ENCODE measurements at regions not wholly inside any gene's neighbourhood (a gene's known extent, or its start where the extent isn't known, plus 50 kb on each side); places are given as distances from the start of the nearest gene placed in this dataset.

DNA sequence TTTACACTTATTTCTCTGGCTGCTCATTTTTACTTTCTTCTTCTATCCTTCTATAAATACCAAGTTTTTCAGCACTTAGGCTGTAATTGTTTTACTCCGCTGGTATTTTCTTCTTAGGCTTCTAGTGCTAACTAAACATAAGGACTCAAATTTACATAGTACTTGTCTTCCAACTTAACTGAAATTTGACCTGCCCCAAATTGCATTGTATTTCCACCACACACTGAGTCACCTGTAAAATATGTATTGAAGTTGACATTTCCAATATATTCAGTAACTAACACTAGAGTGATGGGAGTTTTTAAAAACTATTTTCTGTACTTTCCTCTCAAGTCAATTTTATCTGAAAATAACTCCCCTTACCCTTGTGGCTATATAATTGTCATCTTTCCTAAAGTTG is 1794.1 kb upstream of the RAG2 start:
- POLR2A ChIA-PET, result no interaction called here

More for the DNA sequence above, 1794.1 kb upstream of the RAG2 start:
- Histone ChIP-seq H3K79me2 (ENCODE audit: control insufficient read depth, insufficient read depth, low read length) (no peaks in the 10 kb centered on the region), H4K20me1 (ENCODE audit: control insufficient read depth, insufficient read depth) (no peaks in the 10 kb centered on the region), H3K9me3 (replicated peaks; ENCODE audit: control insufficient read depth, insufficient read depth, low read length) (no peaks in the 10 kb centered on the region), H3K9ac (ENCODE audit: control insufficient read depth, insufficient read depth, low read length) (no peak overlapping the region), H3K4me3 (no peak overlapping the region), H2AFZ (ENCODE audit: control insufficient read depth, low read depth, low read length) (no peak overlapping the region), H3K27ac (ENCODE audit: control insufficient read depth, insufficient read depth) (no peak overlapping the region), H3K36me3 (ENCODE audit: control insufficient read depth in 2 of 2, insufficient read depth in 2 of 2, low read length in 1 of 2) (no peaks in the 10 kb centered on the region), H3K4me2 (ENCODE audit: control insufficient read depth, insufficient read depth) (no peak overlapping the region), H3K4me1 (ENCODE audit: control insufficient read depth, insufficient read depth, low read length) (no peaks in the 10 kb centered on the region), H3K27me3 (replicated peaks in 1 of 2; ENCODE audit: control insufficient read depth in 2 of 2, insufficient read depth in 2 of 2, low read length in 1 of 2) (no peaks in the 10 kb centered on the region)
- DNase-seq (ENCODE audit: low read depth, low spot score) (no peak), FAIRE-seq (no peak), ATAC-seq (no peak)
- in situ Hi-C loops (cut with MboI) (no loop called here), intact Hi-C loops (cut with micrococcal nuclease; ENCODE audit: unreplicated experiment) (no loop called here)
- ChIA-PET SMC1A (ENCODE audit: uncharacterized antibody, unreplicated experiment) (no interaction called here), CTCF (no interaction called here), RAD21 (ENCODE audit: unreplicated experiment) (no interaction called here)
- 27% methylated on average over 1 of the region's 1 CpG for WGBS (ENCODE audit: insufficient coverage, insufficient replicate concordance, low lambda C conversion rate, missing lambda C conversion rate)
- BruUV-seq (replicated peaks), result no TSS peak
- TF ChIP-seq, protein P1, sequence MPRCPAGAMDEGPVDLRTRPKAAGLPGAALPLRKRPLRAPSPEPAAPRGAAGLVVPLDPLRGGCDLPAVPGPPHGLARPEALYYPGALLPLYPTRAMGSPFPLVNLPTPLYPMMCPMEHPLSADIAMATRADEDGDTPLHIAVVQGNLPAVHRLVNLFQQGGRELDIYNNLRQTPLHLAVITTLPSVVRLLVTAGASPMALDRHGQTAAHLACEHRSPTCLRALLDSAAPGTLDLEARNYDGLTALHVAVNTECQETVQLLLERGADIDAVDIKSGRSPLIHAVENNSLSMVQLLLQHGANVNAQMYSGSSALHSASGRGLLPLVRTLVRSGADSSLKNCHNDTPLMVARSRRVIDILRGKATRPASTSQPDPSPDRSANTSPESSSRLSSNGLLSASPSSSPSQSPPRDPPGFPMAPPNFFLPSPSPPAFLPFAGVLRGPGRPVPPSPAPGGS (IDR thresholded peaks at IDR 0.05; ENCODE audit: borderline replicate concordance, insufficient read depth, low read depth, low read length, poor library complexity, severe bottlenecking), result no peak
- no peak for TF ChIP-seq KDM1A (IDR thresholded peaks at IDR 0.05; ENCODE audit: borderline replicate concordance)
- no peak for TF ChIP-seq PAX5 (IDR thresholded peaks at IDR 0.05; ENCODE audit: borderline replicate concordance, low read depth, low read length)
- TF ChIP-seq, protein P2, sequence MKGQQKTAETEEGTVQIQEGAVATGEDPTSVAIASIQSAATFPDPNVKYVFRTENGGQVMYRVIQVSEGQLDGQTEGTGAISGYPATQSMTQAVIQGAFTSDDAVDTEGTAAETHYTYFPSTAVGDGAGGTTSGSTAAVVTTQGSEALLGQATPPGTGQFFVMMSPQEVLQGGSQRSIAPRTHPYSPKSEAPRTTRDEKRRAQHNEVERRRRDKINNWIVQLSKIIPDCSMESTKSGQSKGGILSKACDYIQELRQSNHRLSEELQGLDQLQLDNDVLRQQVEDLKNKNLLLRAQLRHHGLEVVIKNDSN (IDR thresholded peaks at IDR 0.05; ENCODE audit: borderline replicate concordance, extremely low read length, insufficient read depth, low read depth, low read length), result no peak
- no peak for TF ChIP-seq RFX5 (IDR thresholded peaks at IDR 0.05; ENCODE audit: low read depth, low read length)
- TF ChIP-seq, protein P3, sequence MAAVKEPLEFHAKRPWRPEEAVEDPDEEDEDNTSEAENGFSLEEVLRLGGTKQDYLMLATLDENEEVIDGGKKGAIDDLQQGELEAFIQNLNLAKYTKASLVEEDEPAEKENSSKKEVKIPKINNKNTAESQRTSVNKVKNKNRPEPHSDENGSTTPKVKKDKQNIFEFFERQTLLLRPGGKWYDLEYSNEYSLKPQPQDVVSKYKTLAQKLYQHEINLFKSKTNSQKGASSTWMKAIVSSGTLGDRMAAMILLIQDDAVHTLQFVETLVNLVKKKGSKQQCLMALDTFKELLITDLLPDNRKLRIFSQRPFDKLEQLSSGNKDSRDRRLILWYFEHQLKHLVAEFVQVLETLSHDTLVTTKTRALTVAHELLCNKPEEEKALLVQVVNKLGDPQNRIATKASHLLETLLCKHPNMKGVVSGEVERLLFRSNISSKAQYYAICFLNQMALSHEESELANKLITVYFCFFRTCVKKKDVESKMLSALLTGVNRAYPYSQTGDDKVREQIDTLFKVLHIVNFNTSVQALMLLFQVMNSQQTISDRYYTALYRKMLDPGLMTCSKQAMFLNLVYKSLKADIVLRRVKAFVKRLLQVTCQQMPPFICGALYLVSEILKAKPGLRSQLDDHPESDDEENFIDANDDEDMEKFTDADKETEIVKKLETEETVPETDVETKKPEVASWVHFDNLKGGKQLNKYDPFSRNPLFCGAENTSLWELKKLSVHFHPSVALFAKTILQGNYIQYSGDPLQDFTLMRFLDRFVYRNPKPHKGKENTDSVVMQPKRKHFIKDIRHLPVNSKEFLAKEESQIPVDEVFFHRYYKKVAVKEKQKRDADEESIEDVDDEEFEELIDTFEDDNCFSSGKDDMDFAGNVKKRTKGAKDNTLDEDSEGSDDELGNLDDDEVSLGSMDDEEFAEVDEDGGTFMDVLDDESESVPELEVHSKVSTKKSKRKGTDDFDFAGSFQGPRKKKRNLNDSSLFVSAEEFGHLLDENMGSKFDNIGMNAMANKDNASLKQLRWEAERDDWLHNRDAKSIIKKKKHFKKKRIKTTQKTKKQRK (IDR thresholded peaks at IDR 0.05; ENCODE audit: low read depth, low read length), result no peak
- TF ChIP-seq BACH1 (IDR thresholded peaks at IDR 0.05; ENCODE audit: borderline replicate concordance), result no peak

All from GM12878 (cell line).